ENCODE measurements at regions not wholly inside any gene's neighbourhood (a gene's known extent, or its start where the extent isn't known, plus 50 kb on each side); places are given as distances from the start of the nearest gene placed in this dataset.

DNA sequence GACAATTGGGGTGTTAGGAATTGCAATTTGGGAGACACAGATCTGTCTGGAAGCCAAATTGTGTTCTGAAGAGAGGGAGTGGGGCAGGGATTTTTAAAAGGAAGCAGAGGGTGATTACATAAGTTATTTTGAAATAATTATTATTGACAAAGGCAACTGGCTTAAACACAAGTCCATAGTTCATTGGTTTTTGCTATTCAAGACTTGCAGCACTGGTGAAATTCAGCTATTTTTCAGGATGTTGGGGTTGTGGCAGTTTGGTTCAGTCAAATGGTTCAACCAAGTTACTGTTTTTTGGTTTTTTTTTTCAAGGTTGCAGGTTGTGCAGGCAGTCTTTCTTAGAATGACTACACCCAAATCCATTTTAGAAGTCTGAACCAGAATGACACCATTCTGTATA is 300.0 kb upstream of the DEPDC1 start:
- H3K4me3 ChIP-seq (ENCODE audit: low read depth, low read length), result no peak overlapping the region
- TF ChIP-seq, protein P1, sequence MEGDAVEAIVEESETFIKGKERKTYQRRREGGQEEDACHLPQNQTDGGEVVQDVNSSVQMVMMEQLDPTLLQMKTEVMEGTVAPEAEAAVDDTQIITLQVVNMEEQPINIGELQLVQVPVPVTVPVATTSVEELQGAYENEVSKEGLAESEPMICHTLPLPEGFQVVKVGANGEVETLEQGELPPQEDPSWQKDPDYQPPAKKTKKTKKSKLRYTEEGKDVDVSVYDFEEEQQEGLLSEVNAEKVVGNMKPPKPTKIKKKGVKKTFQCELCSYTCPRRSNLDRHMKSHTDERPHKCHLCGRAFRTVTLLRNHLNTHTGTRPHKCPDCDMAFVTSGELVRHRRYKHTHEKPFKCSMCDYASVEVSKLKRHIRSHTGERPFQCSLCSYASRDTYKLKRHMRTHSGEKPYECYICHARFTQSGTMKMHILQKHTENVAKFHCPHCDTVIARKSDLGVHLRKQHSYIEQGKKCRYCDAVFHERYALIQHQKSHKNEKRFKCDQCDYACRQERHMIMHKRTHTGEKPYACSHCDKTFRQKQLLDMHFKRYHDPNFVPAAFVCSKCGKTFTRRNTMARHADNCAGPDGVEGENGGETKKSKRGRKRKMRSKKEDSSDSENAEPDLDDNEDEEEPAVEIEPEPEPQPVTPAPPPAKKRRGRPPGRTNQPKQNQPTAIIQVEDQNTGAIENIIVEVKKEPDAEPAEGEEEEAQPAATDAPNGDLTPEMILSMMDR (IDR thresholded peaks at IDR 0.05; ENCODE audit: low read depth, low read length), result no peak

DNA sequence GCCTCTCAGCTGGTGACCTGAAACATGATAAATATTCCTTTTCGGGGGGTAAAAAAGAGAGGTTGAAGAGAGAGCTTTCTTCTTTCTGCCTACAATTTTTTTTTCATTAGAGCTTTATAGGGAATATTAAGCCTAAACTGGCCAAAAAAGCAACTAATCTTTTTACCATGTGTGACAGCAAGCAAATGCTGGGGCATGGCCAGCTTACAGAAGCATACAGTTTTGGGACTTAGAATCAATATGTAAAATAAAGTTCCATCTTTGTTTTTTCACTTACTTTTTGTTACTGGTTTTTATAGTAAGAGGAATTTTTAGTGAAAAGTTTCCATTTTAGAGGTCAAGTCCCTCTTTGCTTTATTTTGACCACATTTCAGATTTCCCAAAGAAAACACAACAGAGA is 301.2 kb upstream of the DEPDC1 start:
- TF ChIP-seq, protein P1 (IDR thresholded peaks at IDR 0.05; ENCODE audit: low read depth, low read length), result no peak
- no peak overlapping the region for H3K4me3 ChIP-seq (ENCODE audit: low read depth, low read length)

DNA sequence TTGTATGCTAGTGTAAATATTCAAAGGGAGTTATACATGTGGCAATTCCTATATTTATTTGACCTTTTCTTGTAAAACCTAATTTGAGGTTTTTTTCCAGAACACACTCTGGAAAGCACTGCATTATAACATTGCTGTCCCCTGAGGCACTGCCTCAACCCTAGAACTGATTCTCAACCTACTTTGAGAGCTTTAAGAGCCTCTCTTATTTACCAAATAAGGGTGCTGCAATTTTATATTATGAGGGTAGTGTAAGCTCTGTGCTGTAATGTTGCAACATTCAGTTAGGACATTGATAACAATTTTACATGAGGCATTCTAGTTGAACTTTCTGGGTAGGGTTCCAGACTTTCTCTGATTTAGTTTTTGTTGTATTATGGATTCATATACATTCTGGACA is 302.2 kb upstream of the DEPDC1 start:
- TF ChIP-seq, protein P1 (IDR thresholded peaks at IDR 0.05; ENCODE audit: low read depth, low read length), result no peak

DNA sequence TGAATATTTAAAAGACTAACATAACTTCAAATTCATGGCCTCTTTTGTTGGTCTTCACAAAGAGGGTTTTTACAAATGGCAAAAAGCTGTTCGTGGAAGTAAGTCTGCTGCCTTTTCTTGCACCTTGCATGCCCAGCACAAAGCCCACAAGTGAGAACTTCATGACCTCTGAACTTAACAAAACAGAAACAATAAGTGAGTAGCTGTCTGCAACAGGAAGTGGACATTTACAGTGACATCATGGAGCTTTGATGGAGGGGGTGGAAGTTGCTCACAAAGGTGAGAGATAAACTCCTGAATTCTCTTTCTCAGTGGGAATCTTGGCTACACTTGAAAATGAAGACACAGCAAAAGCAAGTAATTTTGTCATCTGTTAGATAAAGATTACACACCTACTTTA is 303.3 kb upstream of the DEPDC1 start:
- TF ChIP-seq, protein P1 (IDR thresholded peaks at IDR 0.05; ENCODE audit: low read depth, low read length), result no peak
- H3K4me3 ChIP-seq (ENCODE audit: low read depth, low read length), result no peak overlapping the region

More for the DNA sequence above, 302.2 kb upstream of the DEPDC1 start:
- no peak overlapping the region for H3K4me3 ChIP-seq (ENCODE audit: low read depth, low read length)

DNA sequence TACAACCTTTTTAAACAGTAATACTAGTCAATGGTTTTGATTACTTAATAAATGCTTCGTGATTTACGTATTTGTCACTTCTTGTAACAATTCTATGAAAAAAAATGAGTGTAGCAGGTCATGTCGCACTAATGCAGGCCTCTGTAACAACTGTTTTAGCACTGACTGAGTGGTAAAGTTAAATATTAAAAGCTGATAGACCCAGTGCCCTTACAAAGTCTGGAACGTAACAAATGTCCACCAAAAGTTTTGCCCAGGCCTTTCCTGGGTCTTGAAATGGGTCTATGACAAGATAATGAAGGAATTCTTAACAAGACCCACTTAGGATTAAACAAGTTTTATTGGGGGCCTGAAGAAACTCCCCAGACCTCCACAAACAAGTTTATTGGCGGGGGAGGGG is 304.6 kb upstream of the DEPDC1 start:
- TF ChIP-seq, protein P1 (IDR thresholded peaks at IDR 0.05; ENCODE audit: low read depth, low read length), result no peak
- no peak overlapping the region for H3K4me3 ChIP-seq (ENCODE audit: low read depth, low read length)

DNA sequence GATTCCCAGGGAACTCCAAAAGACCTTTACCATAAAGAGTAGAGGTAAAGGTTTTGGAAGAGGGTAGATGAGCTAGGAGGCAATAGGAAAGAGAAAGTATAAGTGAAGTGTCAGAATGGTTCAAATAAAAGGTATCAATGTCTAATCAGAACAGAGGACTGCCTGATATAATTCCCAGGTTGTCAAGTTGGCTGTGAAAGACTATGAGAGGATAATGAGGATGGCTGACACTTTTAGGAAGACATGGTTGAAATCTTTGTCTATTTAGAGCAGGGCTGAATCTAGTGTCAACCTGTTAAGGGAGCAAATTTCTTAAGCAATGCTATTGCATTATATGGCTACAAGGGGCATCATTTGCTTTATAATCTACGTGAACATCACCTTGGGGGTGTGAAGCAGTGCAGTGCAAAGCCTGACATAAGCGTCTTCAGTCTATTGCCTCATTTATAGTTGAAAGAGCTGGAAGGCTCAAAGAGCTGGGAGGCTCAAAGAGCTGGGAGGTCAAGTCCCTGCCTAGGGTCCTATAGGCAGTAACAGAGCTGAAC is 308.3 kb upstream of the DEPDC1 start:
- TF ChIP-seq, protein P1 (IDR thresholded peaks at IDR 0.05; ENCODE audit: low read depth, low read length), result no peak
- no peak overlapping the region for H3K4me3 ChIP-seq (ENCODE audit: low read depth, low read length)

DNA sequence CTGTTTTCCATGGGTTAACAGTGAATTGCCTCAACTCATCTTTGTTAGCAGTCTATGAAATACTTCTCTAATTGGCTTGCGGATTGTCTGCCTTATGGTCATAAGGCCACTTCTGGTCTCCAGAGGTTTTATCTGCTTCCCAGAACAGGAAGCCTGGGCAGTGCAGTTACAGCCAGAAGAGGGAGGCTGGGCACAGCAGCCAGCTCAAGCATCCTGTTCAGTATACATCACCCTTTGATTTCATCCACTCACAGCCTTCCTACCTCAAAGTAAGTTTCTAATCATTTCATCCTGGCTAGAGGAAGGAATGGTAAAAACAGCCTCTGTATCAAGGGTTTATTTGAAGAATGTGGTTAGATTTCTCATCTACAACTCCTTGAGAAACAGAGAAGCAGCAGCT is 311.5 kb upstream of the DEPDC1 start:
- H3K4me3 ChIP-seq (ENCODE audit: low read depth, low read length), result no peak overlapping the region
- TF ChIP-seq, protein P1 (IDR thresholded peaks at IDR 0.05; ENCODE audit: low read depth, low read length), result no peak

All from WI38 (cell line).